ENCODE measurements at regions not wholly inside any gene's neighbourhood (a gene's known extent, or its start where the extent isn't known, plus 50 kb on each side); places are given as distances from the start of the nearest gene placed in this dataset.
"Not testable (repeated sequence)": the region's sequence is repeated elsewhere in the genome, so short reads cannot be mapped to it uniquely, and the experiment has no call there.

DNA sequence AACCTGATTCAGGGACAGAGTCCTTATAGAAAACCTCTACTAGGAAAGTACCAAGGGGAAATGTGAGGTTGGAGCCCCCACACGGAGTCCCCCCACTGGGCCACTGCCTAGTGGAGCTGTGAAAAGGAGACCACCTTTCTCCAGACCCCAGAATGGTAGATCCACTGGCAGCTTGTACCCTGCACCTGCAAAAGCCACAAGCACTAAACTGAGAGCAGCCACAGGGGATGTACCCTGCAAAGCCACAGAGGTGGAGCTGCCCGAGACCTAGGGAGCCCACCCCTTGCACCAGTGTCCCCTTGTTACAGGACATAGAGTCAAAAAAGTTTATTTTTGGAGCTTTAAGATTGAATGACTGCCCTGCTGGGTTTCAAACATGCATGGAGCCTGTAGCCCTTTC, 87.2 kb upstream of the KCNMA1 start:
- TF ChIP-seq, protein P1, sequence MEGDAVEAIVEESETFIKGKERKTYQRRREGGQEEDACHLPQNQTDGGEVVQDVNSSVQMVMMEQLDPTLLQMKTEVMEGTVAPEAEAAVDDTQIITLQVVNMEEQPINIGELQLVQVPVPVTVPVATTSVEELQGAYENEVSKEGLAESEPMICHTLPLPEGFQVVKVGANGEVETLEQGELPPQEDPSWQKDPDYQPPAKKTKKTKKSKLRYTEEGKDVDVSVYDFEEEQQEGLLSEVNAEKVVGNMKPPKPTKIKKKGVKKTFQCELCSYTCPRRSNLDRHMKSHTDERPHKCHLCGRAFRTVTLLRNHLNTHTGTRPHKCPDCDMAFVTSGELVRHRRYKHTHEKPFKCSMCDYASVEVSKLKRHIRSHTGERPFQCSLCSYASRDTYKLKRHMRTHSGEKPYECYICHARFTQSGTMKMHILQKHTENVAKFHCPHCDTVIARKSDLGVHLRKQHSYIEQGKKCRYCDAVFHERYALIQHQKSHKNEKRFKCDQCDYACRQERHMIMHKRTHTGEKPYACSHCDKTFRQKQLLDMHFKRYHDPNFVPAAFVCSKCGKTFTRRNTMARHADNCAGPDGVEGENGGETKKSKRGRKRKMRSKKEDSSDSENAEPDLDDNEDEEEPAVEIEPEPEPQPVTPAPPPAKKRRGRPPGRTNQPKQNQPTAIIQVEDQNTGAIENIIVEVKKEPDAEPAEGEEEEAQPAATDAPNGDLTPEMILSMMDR (IDR thresholded peaks at IDR 0.05; ENCODE audit: insufficient read depth, low read depth, low read length), result no peak
- H3K4me3 ChIP-seq (ENCODE audit: low read depth, low read length), result no peak overlapping the region
- no peak for DNase-seq (ENCODE audit: low read depth)

DNA sequence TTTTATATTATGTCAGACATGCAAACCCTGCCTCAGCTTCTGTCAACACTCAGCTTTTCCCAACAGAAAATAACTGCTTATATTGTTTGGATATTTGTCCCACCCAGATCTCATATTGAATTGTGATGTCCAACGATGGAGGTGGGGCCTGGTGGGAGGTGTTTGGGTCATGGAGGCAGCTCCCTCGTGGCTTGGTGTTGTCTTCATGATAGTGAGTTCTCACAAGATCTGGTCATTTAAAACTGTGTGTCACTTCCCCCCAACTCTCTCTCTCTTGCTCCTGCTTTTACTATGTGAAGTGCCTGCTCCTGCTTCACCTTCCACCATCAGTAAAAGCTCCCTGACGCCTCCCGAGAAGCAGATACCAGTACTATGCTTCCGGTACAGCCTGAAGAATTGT, 85.8 kb upstream of the KCNMA1 start:
- no peak for DNase-seq (ENCODE audit: low read depth)
- H3K4me3 ChIP-seq (ENCODE audit: low read depth, low read length), result no peak overlapping the region

DNA sequence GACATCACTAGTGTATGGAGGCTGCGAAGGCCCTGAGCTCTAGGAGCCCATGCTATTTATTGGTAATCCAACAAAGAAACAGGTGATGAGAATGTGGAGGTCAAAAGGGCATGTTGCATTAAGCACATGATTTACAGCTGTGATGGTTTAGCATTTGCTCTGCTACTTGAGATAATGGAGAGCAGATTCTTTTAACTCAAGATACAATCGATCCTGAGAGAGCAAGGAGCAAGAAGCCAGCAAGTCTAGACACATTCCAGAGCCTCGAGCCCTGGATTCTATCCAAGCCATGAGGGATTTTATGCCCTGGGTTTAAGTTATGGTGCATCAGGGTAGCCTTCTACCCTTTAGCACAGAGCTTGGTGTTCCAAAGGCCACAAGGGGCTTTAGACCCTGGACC, 85.3 kb upstream of the KCNMA1 start:
- peak; percentile 67 for DNase-seq (ENCODE audit: low read depth)
- not testable (repeated sequence) for H3K4me3 ChIP-seq (ENCODE audit: low read depth, low read length)

More for the DNA sequence above, 85.8 kb upstream of the KCNMA1 start:
- TF ChIP-seq, protein P1 (IDR thresholded peaks at IDR 0.05; ENCODE audit: insufficient read depth, low read depth, low read length), result no peak

DNA sequence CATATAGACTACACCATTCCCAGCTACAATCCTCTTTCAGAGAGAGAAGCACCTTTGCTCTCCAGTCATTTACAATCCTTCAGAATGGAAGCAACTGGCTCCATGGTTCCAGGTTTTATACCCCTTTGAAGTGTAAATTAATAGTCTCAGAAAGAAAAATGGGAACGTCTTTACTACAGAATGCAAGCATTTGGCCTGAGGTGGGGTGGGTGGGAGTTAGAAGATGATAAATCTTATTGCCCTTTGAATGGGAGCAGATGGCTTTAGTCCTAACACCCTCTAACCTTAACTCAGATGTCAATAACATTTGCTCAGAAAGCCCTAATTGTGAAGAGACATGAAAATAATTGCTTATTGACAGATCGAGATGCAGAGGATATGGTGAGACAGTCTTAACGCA, 84.2 kb upstream of the KCNMA1 start:
- no peak for DNase-seq (ENCODE audit: low read depth)
- TF ChIP-seq, protein P1 (IDR thresholded peaks at IDR 0.05; ENCODE audit: insufficient read depth, low read depth, low read length), result no peak
- H3K4me3 ChIP-seq (ENCODE audit: low read depth, low read length), result no peak overlapping the region

DNA sequence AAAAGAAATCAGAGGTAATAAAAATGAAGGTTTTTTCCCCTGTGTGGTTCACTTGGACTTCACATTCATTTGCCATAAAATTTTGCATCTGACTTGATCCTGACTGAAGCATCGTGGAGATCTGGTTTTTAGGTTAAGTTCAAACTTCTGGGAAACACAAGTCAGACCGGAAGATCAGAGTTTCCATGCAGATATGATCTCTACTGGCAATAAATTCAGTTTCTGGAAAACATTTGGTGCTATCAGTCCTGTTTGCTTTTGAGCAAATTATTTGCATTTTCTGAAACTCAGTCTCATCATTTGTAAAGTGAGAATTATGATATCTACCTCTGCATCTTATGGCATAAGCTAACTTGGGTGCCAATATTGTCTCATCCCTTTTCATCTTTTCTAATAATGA, 81.3 kb upstream of the KCNMA1 start:
- H3K4me3 ChIP-seq (ENCODE audit: low read depth, low read length), result no peak overlapping the region
- no peak for DNase-seq (ENCODE audit: low read depth)
- TF ChIP-seq, protein P1 (IDR thresholded peaks at IDR 0.05; ENCODE audit: insufficient read depth, low read depth, low read length), result no peak

DNA sequence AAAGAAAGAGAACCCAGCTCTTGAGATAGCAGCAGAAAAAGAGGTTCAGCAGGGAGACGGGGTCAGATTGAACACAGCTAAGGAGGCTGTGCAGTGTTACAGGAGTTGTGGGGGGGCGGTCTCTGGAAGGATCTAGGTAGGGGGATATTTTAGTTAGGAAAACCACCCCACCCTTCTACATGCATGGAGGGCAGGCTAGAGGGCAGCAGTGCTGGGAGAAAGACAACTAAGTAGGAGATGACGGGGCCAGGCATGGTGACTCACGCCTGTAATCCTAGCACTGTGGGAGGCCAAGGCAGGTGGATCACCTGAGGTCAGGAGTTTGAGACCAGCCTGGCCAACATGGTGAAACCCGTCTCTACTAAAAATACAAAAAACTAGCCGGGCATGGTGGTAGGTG, 80.7 kb upstream of the KCNMA1 start:
- not testable (repeated sequence) for H3K4me3 ChIP-seq (ENCODE audit: low read depth, low read length); DNase-seq (ENCODE audit: low read depth)

DNA sequence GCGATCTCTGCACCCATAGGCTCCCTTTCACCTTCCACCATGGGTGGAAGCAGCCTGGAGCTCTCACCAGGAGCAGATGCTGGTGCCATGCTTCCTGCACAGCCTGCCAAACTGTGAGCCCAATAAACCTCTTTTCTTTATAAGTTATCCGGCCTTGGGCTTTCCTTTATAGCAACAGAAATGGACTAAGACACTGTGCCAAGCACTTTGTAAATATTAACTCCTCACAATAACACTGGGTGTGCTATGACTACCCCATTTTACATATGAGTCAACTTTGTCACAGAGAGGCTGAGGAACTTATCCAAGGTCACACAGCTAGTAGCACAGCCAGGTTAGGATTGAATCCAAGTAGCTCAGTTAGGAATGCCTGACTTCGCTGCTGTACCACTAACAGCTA, 79.7 kb upstream of the KCNMA1 start:
- H3K4me3 ChIP-seq (ENCODE audit: low read depth, low read length), result no peak overlapping the region
- no peak for DNase-seq (ENCODE audit: low read depth)
- TF ChIP-seq, protein P1 (IDR thresholded peaks at IDR 0.05; ENCODE audit: insufficient read depth, low read depth, low read length), result no peak

DNA sequence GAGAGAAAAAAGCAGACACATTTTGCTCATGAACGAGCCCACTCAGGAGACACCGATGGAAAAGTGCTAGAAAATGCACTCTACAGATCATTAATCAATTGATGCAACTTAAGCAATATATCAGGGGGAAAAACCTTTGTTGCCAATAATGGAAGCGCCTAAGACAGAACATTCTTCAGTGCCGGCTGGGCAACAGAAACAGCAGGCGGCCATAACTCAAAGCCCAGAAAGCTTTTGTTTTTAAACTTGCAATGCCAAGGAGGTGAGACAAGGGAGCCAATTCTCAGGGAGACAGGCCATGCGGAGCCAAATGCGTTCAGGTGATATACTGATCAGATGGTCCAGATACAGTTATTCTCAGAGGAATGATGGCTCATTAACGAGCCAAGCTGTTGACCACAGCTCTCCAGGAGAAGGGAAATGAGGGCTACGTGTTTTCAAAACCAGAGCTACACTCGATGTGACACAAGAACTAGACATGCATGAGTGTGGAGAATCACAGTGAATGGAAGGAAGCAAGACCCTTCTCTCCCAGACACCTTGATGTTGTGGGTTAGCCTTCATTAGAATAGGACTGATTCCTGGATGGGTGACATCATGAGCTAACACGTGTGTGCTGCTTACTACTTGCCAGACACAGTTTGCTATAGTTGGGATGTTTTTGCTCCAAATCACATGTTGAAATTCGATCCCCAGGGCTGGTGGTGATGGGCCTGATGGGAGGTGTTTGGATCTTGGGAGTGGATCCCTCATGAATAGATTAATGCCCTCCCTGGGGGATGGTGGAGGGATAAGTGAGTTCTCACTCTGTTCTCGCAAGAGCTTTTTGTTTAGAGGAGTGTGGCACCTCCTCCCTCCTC, 79.1 kb upstream of the KCNMA1 start:
- TF ChIP-seq, protein P1 (IDR thresholded peaks at IDR 0.05; ENCODE audit: insufficient read depth, low read depth, low read length), result no peak
- H3K4me3 ChIP-seq (ENCODE audit: low read depth, low read length), result no peak overlapping the region
- DNase-seq (ENCODE audit: low read depth), result peak; percentile 48

Data from fibroblast of villous mesenchyme (primary cell).